HG02973 (cell line): ENCODE measurements at regions not wholly inside any gene's neighbourhood (a gene's known extent, or its start where the extent isn't known, plus 50 kb on each side); places are given as distances from the start of the nearest gene placed in this dataset.
"Not testable (repeated sequence)": the region's sequence is repeated elsewhere in the genome, so short reads cannot be mapped to it uniquely, and the experiment has no call there.

Source experiments
- ATAC-seq: cut with Tn5 transposase; IDR thresholded peaks from one replicate; pipeline ENCODE4 v1.9.1; 2021; ENCODE audit warnings: moderate library complexity; ENCODE audit not compliant: unreplicated experiment

DNA sequence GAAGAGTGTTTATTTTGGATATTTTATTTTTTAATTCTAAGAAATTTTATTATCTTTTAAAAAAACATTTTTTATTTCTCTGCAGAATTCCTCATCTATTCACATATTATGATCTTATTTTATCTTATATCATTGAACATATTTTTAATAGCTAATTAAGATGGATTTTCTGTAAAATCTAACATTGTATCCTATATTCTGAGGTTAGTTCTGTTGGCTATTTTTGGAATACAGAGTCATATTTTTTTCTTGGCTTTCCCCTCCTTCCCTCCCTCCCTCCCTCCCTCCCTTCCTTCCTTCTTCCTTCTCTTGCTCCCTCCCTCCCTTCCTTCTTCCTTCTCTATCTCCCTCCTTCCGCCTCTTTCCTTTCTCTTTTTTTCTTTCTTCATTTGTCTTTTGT lies 2326.6 kb upstream of the RAG2 start:
- no peak for ATAC-seq

DNA sequence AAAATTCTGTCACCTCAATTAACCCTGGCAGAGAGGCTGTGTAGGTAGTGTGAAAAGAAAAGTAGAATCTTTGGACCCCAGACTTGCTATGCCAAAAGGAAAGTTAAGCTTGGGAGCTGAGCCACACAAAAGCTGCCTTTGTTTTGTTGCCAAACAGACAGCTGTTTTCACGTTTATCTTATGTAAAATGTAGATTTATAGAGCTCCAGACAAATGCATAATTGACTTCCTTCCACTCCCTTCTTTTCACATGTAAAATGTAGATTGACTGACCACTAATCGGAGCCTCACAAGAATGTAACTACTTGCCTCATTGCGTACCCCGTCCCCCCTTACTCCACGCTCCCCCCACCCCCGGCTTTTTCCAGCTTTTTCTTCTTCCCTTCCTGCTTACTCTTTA lies 2302.2 kb upstream of the RAG2 start:
- no peak for ATAC-seq

DNA sequence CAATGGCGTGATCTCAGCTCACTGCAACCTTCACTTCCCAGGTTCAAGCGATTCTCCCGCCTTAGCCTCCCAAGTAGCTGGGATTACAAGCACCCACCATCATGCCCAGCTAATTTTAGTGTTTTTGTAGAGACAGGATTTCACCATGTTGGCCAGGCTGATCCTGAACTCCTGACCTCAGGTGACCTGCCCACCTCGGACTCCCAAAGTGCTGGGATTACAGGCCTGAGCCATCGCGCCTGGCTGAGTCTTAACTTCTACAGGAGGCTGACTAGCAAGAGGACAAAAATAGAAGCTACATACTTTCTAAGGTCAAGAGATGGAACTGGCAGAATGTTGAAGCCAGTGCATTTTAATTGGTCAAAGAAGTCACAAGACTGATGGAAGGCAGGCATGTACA lies 2296.2 kb upstream of the RAG2 start:
- ATAC-seq: not testable (repeated sequence)

DNA sequence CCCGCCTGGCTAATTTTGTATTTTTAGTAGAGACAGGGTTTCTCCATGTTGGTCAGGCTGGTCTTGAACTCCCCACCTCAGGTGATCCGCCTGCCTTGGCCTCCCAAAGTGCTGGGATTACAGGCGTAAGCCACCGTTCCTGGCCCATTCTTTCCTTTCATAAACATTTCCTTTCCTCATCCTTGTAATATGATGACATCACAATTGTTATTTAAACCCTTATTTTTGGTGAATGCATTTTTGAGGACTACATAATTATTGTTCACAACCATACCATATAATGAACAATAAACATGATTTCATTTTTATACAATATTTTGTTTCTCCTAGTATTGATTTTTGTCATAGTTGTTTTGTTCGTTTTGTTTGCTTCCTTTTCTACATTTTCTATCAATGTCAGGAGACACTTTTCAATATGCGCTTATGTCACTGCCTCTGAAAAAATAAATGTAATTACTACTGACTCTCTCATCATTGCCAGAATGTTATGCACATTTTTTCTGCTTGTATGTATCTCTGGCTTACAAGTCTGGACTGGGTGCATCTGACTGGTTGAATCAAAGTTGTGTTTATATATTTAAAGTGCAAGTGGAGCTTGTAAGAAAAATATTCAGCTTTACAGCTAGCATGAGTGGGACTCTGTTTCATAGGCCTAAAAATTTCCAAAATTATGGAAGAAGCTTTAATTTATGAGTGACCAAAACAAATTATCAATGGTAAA lies 2286.3 kb upstream of the RAG2 start:
- ATAC-seq: no peak

DNA sequence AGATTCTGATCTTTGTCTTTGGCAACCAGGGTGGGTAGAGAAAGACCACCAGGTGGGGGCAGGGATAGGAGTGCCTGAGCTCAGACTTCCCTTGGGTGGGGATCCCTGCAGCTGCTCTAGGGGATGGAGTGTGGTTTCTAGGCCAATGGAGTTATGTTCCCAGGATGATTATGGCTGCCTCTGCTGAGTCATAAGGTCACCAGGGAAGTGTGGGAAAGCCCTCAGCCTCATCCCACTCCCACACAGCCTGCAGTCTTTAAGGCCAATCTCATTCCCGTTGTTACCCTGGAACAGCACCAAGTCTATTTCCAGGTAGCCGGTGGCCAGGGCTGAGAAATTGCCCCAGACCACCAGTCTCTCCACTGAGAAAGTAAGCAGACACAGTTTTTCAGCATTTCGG lies 2269.3 kb upstream of the RAG2 start:
- no peak for ATAC-seq

DNA sequence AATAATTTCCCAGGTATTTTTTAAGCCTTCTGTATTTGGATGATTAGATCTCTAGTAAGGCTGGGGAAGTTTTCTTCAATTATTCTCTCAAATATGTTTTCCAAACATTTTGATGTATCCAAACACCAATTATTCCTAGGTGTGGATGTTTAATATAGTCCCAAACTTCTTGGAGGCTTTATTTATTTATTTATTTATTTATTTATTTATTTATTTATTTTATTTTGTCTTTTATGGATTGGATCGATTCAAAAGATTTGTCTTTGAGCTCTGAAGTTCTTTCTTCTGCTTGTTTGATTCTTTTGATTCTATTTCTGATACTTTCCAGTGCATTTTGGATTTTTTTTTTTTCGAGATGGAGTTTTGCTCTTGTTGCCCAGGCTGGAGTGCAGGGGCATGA lies 2267.9 kb upstream of the RAG2 start:
- no peak for ATAC-seq

DNA sequence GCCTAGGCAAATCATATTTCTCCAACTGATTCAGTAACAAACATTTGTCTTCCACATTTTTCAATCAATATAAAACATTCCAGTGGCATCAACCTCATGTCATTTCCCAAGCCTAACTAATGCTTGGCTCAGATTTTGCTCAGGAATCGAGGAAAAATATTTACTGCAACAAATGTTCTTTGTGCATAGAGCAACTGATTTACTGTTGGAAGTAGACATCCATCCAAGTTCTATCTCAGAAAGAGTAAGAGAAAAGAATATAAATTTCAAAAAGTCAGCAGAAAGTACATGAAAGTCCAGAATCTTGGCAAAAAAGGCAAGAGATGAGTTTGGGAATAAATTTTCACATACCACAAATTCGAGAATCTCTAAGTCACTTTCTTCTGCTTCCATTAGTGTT lies 2245.0 kb upstream of the RAG2 start:
- ATAC-seq: no peak

DNA sequence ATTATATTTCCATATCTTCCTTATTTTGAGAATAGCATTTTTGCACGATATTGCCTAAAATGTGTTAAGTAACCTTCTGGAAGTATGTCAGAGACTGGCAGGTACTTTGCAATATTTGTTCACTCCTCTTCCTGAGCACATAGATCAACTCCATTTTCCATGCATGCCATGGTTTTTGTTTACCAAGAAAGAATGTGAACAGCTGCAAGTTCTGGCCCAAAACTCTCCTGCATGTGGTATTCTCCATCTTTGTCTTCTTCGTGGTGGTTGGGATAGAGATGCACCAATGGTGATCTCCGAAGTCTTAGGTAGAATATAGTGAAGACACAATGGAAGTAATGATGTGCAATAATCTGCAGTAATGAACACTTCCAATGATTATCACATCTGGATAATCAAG lies 2241.0 kb upstream of the RAG2 start:
- ATAC-seq: no peak

DNA sequence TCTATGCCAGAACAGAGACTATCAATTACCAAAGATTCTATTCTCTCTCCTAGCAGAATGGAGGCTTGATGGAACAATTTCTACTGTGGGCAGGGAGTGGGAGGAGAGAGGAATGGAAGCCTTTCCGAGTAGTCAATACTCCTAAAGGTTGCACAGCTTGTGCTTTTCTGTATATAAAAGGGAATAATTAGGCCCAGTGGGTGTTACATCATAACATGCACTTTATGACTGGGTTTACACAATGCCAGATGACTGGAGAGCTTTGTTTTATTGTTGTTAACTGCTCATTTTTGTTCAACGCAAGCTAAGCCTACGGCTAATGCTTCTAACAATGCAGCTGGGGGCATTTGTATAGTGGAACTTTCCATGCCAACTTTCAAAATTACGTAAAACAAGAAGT lies 2237.9 kb upstream of the RAG2 start:
- no peak for ATAC-seq

DNA sequence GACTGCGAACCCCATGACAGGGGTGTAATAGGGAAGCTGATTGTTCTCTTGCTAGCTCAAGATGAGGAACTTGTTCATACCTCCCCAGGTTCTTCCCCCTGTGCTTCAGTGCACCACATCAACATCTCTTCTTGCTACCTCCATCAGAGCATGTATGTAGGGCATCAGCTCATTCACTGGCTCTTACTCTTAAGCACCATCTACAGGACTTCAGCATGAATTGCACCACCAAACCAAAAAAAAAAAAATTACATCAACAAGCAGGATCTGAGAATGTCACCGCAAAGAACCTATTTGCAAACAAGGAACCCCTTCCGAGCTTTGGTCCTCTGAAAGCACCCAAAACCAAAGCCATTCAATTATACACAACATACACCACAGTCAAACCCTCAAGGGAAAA lies 2226.5 kb upstream of the RAG2 start:
- ATAC-seq: no peak

DNA sequence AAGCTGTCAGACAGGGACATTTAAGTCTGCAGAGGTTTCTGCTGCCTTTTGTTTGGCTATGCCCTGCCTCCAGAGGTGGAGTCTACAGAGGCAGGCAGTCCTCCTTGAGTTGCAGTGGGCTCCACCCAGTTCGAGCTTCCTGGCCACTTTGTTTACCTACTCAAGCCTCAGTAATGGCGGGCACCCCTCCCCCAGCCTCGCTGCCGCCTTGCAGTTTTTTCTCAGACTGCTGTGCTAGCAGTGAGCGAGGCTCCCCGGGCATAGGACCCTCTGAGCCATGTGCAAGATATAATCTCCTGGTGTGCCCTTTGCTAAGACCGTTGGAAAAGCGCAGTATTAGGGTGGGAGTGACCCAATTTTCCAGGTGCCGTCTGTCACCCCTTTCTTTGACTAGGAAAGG lies 2223.8 kb upstream of the RAG2 start:
- ATAC-seq: not testable (repeated sequence)

DNA sequence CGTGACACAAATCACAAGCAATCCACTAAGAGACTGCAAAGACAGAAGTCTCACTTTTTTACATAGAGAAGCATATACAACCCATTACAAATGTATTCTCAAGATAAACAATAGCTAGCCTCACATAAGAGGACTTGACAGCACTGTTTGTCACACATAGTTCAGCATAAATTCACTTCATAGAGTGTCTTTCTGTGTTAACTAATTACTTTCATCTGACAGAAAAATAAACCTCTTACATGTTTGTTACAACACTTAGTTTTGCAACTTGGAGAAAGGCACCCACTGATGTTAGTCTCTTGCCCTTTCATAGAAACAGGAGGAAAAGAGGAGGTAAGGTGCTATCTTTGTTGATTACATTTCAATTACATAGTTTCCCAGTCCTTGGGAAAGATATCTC lies 2221.9 kb upstream of the RAG2 start:
- ATAC-seq: no peak

DNA sequence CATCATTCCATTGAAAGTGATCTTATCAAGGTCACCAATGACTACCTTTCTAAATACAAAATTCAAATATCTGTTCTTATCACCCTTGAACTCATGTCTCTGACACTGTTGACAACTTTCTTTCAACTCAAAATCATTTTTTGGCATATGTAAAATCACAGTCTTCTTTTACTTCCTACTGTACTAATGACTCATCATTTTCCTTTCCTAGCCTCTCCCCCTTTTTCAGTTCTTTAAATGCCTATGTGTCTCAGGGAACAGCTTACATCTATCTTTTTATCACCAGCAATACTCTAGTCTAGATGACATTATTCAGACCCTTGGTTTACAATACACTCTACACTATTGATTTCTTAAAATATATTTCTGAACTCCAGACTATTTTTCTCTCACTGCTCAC lies 2220.7 kb upstream of the RAG2 start:
- no peak for ATAC-seq

DNA sequence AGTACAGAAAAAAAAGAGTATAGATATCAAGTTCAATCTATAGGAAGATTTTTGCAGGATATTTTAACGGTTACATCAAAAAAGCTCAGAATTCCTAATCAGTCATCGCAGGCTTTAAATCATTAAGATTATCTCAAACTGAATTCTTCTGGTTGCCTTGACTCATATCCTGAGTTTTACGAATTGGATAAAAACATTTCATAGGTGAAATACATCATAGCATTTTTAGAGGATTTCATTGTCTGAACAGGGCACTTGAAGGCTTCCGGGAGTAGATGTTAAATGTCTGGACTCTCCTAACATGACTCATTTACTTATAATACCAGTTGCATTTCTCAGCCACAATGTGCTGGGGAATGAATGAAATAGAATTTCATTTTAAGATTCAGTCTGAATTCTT lies 2216.6 kb upstream of the RAG2 start:
- no peak for ATAC-seq

DNA sequence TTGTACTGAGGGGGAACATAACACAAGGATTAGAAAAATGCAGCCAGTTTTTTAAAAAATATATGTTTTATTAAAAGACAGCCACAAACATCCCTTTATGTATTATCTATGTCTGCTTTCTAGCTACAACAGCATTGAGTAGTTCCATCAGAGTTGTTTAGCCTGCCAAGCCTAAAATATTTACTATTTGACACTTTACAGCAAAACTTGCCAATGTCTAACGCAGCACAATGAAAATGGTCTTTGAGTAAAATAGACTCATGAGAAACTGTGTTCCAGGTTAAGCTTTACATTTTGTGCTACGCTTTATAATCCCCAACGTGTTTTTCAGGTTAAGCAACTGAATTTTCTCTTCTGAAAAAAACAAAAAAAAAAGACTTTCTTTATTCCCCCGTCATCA lies 2211.5 kb upstream of the RAG2 start:
- no peak for ATAC-seq

DNA sequence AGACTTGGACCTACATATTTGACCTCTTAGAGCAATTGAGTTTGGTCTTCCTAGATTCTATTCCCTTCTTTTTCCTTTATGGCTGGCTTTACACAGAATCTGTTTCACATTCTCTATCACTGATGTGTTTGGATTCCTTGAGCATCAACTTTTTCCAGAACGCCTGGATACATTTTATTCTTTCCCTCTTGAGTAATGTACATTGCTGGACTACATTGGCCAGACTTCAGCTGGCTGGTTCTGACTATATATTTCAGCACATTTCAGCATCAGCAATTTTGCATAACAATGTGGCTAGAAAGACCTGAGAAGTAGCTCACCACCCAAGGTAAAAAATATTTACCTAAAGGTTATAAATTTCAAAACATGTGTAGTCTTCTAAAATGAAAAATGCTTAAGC lies 2198.2 kb upstream of the RAG2 start:
- ATAC-seq: no peak

DNA sequence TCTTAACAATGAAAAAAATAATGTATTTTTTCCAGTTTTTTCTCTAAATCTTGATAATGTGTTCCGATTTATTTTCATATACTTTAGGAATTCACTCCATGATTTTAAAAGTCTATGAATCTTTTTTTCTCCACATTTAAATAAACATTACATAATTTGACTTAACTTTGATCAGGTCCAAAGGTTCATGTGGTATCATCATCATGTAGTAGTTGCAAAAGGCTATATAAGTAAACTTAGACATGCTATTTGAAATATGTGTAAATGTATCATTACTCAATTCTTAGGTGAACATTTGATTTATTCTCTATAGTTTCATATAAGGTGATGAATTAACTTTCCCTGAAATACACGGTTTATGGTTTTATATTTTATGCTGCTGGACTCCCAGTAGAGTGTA lies 2197.0 kb upstream of the RAG2 start:
- no peak for ATAC-seq

DNA sequence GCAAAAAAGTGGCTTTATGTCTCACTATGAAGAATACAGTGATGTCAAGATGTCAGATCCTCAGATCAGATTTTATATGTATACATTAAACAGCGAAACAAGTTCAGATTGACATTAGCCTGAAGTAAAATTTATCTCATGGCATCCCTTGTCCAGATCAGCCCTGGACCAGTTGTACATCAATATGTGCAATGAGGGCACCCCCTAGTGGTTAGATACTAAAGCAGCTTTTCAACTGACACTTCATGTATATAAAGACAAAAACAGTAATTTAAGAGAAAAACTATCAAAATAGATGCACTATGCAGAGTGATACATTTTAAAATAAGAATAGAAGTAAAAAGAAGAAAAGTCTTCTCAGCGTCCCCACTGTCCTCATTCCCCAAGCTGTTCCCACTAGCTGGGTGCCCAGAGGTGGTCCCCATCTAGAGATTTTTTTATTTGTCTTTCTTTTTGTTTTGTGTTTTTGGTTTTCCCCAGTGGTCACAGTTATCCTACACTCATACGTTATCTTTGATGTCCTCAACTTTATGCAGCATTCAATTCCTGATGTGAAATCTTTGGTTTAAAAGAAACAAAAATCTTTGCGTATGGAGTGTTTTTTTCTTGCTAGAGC lies 2193.4 kb upstream of the RAG2 start:
- no peak for ATAC-seq

DNA sequence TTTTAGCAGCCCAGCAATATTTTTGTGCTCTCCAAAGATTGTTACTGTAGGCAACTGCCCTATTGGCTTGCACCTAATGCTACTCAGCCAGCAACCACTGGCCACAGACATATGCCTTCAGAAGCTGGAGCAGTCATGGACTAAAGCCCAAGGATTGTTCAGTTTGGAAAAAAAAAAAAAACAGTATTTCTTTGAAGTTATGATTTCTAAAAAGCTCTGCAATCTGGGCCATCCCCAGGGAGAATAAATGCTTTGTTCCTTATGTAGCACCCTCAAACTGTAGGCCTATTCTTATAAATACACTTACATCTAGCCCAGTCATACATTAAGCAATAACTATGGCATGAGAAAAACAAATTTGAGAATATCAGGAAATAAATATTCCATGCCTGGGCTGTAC lies 2190.5 kb upstream of the RAG2 start:
- no peak for ATAC-seq

DNA sequence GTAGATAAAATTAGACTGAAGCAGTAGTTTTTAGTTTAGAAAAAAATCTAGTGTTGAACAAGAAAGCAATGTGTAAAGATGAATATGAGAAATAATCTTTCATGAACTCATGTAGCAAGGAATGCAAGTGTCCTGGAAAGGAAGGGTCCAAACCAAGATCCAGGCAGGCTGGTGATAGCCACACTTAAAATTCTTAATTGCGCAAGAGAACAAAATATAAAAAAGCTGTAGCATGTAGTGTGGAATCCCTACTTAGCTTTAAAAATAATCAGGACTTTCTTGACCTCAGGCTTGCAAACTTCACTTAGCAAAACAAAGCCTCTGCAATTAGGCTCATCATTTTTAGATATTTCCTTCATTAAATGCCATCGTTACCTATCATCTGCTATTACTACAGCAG lies 2186.1 kb upstream of the RAG2 start:
- ATAC-seq: no peak

DNA sequence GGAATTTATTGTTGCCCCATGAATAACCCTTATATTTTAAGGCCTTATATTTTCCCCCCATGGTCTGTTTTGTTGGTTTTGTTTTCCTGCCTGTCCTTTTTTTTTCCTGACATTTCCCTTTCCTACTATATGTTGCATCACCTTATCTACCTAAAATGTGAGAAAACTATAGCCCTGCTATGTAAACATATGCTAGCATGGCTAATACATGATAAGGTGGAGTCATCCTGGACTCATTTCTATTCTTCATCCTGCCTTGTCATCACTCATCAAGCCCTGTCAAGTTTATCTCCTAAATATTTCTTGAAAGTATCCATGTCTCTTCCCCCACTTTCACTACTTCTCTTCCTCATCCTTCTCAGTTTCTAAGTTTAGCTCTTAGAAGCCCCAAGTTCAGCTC lies 2168.8 kb upstream of the RAG2 start:
- ATAC-seq: no peak

DNA sequence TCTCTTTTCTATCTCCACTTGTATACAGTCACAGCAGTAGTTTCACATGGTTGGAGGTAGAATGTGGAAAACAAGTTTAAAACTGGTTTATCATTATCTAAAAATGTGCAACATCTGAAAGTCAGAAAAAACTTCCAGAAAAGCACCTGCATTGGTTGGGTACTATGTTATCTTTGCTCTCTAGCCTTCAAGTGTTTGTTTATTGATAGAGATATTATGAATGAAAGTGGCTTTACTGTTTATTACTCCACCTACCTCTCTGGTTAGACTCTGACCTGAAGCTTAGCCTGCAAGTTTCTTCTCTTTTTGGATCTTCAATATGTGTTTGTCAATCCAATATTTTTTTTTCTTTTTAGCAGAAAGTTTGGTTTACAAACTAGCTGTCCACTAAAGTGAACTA lies 2161.4 kb upstream of the RAG2 start:
- no peak for ATAC-seq

DNA sequence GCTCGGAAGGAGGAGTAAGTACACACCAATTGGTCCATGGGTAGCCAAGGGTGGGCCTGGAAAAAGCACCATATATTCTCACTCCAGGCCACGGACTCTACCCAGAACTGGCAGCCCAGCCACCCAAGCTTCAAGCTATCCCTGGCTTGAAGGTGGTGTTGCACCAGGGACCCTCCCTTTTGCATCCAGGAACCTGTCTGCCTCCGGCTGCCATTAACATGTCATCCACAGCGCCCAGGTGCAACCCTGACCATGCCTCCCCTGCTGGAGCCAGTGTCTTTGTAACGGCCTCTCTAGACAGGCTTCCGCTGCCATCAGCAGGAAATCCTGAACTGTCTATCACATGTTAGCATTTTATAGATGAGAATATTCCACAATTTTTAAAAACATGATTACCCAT lies 2158.5 kb upstream of the RAG2 start:
- no peak for ATAC-seq
